ENCODE measurements at regions not wholly inside any gene's neighbourhood (a gene's known extent, or its start where the extent isn't known, plus 50 kb on each side); places are given as distances from the start of the nearest gene placed in this dataset.
"Not testable (repeated sequence)": the region's sequence is repeated elsewhere in the genome, so short reads cannot be mapped to it uniquely, and the experiment has no call there.

DNA sequence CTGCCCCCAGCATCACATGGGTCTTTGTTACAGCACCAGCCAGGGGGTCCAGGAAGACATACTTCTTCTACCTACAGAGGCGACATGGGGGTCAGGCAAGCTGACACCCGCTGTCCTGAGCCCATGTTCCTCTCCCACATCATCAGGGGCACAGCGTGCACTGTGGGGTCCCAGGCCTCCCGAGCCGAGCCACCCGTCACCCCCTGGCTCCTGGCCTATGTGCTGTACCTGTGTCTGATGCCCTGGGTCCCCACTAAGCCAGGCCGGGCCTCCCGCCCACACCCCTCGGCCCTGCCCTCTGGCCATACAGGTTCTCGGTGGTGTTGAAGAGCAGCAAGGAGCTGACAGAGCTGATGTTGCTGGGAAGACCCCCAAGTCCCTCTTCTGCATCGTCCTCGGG is 434.2 kb downstream of the OR4F29 start:
- TF ChIP-seq, protein P1, sequence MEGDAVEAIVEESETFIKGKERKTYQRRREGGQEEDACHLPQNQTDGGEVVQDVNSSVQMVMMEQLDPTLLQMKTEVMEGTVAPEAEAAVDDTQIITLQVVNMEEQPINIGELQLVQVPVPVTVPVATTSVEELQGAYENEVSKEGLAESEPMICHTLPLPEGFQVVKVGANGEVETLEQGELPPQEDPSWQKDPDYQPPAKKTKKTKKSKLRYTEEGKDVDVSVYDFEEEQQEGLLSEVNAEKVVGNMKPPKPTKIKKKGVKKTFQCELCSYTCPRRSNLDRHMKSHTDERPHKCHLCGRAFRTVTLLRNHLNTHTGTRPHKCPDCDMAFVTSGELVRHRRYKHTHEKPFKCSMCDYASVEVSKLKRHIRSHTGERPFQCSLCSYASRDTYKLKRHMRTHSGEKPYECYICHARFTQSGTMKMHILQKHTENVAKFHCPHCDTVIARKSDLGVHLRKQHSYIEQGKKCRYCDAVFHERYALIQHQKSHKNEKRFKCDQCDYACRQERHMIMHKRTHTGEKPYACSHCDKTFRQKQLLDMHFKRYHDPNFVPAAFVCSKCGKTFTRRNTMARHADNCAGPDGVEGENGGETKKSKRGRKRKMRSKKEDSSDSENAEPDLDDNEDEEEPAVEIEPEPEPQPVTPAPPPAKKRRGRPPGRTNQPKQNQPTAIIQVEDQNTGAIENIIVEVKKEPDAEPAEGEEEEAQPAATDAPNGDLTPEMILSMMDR (IDR thresholded peaks at IDR 0.05): not testable (repeated sequence)
- TF ChIP-seq POLR2A (IDR thresholded peaks at IDR 0.05): not testable (repeated sequence)

All from upper lobe of left lung (tissue), 4 donors.